GM19025 (cell line): ENCODE measurements at regions not wholly inside any gene's neighbourhood (a gene's known extent, or its start where the extent isn't known, plus 50 kb on each side); places are given as distances from the start of the nearest gene placed in this dataset.

Experiments used
- ATAC-seq: cut with Tn5 transposase; IDR thresholded peaks from one replicate; pipeline ENCODE4 v1.9.1; 2021; ENCODE audit warnings: mild to moderate bottlenecking, low read depth, moderate library complexity; ENCODE audit not compliant: unreplicated experiment

DNA sequence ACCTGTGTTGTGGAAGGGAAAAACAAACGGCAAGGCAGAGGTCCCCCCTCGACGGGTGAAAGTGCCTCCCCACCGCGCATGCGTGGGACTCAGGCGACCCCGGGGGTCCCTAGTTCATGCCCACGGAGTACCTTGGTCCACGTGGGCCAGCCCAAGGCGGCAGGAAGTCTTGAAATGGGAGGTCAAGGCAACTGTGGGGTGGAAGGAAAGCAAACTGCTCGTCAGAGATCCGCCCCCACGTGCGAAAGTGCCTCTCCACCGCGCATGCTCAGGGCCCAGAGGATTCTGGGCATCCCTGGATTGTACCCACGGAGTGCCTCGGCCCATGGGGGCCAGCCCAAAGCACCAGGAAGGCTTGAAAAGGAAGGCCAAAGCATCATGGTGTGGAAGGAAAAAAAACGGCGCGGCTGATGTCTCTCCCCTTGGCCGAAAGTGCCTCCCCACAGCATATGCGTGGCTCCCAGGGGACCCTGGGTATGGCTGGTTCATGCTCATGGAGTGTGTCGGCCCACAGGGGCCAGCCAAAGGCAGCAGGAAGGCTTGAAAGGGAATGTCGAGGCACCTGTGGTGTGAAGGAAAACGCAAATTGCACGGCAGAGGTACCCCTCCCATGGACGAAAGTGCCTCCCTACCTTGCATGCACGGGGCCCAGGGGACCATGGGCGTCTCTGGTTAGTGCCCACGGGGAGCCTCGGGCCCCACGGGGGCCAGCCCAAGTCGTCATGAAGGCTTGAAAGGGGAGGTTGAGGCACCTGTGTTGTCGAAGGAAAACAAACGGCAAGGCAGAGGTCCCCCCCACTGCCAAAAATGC is 369.7 kb downstream of the ALG10 start:
- no peak for ATAC-seq

DNA sequence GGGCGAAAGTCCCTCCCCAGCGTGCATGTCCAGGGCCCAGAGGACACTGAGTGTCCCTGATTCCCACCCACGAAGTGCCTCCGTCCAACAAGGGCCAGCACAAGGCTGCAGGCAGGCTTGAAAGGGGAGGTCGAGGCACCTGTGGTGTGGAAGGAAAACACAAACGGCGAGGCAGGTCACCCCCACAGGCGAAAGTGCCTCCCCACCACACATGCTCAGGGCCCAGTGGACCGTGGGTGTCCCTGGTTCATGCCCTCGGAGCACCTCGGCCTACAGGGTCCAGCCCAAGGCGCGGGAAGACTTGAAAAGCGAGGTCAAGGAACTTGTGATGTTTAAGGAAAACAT is 370.4 kb downstream of the ALG10 start:
- ATAC-seq, result no peak

DNA sequence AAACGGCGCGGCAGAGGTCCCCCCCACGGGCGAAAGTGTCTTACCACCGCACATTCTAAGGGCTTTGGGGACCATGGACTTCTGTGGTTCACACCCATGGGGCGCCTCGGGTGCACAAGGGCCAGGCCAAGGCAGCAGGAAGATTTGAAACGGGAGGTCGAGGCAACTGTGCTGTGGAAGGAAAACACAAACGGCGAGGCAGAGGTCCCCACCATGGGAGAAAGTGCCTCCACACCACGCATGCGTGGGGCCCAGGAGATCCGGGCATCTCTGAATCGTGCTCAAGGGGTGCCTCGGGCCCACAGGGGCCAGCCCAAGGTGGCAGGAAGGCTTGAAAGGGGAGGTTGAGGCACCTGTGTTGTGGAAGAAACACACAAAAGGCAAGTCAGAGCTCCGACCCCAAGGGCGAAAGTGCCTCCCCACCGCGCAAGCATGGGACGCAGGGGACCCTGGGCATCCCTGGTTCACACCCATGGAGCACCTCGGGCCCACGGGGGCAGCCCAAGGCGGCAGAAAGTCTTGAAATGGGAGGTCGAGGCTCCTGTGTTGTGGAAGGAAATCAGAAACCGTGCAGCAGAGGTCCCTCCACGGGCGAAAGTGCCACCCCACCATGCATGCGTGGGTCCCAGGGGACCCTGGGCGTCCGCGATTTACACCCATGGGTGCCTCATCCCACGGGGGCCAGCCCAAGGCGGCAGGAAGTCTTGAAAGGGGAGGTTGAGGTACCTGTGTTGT is 371.0 kb downstream of the ALG10 start:
- ATAC-seq, result no peak

DNA sequence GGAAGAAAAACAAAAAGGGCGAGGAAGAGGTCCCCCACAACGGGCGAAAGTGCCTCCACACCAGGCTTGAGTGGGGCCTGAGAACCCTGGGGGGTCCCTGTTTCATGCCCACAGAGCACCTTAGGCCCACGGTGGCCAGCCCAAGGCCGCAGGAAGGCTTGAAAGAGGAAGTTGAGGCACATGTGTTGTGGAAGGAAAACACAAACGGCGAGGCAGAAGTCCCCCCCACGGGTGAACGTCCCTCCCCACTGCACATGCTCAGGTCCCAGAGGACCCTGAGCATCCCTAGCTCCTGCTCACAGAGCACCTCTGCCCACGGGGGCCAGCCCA is 371.5 kb downstream of the ALG10 start:
- ATAC-seq, result no peak

DNA sequence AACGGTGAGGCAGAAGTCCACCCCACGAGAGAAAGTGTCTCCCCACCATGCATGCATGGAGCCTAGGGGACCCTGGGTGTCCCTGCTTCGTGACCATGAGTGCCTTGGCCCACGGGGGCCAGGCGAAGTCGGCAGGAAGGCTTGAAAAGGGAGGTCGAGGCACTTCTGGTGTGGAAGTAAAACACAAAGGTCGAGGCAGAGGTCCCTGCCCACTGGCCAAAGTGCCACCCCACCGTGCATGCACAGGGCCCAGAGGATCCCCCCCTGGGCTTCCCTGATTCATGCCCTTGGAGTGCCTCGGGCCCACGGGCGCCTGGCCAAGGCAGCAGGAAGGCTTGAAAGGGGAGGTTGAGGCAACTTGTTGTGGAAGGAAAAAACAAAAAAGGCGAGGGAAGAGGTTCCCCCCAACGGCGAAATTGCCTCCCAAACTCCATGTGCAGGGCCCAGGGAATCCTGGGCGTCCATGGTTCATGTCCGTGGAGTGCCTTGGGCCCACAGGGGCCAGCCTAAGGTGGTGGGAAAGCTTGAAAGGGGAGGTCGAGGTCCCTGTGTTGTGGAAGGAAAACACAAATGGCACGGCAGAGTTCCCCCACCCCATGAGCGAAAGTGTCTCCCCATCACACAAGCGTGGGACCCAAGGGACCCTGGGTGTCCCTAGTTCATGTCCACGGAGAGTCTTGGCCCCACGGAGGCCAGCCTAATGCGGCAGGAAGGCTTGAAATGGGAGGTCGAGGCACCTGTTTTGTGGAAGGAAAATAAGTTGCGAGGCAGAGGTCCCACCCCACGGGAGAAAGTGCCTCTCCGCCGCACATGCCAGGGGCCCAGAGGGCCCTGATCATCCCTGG is 372.1 kb downstream of the ALG10 start:
- ATAC-seq, result no peak

DNA sequence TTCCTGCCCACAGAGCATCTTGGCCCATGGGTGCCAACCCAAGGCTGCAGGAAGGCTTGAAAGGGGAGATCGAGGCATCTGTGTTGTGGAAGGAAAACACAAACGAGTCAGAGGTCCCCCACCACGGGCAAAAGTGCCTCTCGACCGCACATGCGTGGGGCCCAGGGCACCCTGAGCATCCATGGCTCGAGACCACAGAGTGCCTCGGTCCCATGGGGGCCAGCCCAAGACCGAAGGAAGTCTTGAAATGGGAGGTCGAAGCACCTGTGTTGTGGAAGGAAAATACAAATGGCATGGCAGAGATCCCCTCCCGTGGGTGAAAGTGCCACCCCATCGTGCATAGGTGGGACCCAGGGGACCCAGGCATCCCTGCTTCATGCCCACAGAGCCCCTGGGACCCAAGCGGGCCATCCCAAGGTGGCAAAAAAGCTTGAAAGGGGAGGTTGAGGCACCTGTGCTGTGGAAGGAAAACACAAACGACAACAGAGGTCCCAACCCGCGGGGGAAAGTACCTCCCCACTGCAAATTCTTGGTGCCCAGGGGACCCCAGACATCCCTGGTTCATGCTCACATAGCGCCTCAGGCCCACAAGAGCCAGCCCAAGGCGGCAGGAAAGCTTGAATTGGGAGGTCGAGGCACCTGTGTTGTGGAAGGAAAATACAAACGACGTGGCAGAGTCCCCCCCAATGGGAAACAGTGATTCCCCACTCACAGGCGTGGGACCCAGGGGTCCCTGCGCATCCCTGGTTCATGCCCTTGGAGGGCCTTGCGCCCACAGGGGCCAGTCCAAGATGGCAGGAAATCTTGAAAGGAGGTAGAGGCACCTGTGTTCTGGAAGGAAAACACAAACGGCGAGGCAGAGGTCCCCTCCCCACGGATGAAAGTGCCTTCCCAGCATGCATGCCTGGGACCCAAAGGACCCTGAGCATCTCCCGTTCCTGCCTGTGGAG is 373.0 kb downstream of the ALG10 start:
- no peak for ATAC-seq

DNA sequence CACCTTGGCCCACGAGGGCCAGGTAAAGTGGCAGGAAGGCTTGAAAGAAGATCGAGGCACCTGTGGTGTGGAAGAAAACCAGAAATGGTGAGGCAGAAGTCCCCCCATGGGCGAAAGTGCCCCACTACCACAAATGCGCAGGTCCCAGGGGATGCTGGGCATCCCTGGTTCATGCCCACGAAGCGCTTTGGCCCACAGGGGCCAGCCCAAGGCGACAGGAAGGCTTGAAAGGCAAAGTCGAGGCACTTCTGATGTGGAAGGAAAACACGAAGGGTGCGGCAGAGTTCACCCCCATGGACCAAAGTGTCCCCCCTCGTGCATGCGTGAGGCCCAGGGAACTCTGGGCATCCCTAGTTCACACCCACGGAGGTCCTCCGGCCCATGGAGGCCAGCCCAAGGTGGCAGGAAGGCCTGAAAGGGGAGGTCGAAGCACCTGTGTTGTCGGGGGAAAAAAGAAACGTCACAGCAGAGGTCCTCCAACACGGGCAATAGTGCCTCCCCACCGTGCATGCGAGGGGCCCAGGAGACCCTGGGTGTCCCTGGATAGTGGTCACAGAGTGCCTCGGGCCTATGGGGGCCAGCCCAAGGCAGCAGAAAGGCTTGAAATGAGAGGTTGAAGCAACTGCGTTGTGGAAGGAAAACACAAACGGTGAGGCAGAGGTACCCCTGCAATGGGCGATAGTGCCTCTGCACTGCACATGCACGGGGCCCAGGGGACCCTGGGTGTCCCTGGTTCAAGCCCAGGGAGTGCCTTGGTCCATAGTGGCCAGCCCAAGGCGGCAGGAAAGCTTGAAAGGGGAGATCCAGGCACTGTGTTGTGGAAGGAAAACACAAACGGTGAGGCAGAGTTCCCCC is 373.9 kb downstream of the ALG10 start:
- no peak for ATAC-seq

DNA sequence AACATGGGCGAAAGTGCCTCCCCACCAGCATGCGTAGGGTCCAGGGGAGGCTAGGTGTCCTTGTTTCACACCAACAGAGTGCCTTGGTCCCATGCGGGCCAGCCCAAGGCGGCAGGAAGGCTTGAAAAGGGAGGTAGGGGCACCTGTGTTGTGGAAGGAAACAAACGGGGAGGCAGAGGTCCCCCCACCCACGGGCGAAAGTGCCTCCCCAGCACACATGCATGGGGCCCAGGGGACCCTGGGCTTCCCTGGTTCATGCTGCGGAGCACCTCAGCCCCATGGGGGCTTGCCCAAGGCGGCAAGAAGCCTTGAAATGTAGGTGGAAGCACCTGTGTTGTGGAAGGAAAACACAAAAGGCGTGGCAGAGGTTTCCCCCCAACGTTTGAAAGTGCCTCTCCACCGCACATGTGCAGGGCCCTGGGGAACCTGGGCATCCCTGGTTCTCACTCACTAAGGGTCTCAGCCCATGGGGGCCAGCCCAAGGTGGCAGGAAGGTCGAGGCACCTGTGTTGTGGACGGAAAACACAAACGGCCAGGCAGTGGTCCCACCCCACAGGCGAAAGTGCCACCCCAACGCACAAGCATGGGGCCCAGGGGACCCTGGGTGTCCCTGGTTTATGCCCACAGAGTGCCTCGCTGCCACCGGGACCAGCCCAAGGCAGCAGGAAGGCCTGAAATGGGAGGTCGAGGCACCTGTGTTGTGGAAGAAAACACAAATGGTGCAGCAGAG is 374.7 kb downstream of the ALG10 start:
- ATAC-seq, result no peak

DNA sequence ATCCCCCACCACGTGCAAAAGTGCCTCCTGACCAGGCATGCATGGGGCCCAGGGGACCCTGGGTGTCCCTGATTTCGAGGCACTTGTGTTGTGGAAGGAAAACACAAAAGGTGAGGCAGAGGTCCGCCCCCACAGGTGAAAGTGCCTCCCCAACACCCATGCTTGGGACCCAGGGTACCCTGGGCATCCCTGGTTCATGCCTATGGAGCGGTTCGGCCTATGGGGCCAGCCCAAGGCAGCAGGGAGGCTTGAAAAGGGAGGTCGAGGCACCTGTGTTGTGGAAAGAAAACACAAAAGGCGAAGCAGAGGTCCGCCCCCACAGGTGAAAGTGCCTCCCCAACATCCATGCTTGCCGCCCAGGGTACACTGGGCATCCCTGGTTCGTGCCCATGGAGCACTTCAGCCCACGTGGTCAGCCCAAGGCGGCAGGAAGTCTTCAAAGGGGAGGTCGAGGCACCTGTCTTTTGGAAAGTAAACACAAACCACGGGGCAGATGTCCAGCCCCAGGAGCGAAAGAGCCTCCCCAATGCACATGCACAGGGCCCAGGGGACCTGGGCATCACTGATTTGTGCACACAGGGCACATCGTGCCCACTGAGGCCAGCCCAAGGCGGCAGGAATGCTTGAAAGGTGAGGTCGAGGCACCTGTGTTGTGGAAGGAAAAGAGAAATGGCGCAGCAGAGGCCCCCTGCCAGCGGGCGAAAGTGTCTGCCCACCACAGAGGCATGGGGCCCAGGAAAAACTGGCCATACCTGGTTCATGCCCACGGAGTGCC is 375.5 kb downstream of the ALG10 start:
- no peak for ATAC-seq

DNA sequence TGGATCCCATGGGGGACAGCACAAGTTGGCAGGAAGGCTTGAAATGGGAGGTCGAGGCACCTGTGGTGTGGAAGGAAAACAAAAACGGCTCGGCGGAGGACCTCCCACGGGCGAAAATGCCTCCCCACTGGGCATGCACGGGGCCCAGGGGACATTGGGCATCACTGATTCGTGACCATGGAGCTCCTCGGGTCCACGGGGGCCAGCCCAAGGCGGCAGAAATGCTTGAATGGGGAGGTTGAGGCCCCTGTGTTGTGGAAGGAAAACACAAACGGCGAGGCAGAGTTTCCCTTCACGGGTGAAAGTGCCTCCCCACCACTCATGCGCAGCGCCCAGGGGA is 376.0 kb downstream of the ALG10 start:
- no peak for ATAC-seq

DNA sequence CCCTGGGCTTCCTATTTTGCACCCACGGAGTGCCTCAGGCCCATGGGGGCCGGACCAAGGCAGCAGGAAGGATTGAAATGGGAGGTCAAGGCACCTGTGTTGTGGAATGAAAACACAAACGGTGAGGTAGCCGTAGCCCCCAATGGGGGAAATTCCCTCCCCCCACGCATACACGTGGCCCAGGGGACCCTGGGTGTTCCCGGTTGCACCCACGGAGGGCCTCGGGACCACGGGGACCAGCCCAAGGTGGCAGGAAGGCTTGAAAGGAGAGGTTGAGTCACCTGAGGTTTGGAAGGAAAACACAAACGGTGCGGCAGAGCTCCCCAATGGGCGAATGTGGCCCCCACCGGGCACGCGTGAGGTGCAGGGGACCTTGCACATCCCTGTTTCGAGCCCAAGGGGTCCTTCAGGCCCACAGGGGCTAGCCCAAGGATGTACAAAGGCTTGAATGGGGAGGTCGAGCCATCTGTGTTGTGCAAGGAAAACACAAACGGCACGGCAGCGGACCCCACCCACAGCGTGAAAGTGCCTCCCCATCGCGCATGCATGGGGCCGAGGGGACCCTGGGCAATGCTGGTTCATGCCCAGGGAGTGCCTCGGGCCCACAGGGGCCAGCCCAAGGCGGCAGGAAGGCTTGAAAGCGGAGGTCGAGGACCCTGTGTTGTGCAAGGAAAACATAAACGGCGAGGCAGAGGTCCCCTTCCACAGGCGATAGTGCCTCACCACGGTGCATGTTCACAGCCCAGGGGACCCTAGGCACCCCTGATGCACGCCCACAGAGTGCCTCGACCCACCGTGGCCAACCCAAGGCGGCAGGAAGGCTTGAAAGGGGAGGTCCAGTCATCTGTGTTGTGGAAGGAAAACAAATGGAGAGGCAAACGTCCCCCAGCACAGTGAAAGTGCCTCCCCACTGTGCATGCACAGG is 376.7 kb downstream of the ALG10 start:
- ATAC-seq, result no peak

DNA sequence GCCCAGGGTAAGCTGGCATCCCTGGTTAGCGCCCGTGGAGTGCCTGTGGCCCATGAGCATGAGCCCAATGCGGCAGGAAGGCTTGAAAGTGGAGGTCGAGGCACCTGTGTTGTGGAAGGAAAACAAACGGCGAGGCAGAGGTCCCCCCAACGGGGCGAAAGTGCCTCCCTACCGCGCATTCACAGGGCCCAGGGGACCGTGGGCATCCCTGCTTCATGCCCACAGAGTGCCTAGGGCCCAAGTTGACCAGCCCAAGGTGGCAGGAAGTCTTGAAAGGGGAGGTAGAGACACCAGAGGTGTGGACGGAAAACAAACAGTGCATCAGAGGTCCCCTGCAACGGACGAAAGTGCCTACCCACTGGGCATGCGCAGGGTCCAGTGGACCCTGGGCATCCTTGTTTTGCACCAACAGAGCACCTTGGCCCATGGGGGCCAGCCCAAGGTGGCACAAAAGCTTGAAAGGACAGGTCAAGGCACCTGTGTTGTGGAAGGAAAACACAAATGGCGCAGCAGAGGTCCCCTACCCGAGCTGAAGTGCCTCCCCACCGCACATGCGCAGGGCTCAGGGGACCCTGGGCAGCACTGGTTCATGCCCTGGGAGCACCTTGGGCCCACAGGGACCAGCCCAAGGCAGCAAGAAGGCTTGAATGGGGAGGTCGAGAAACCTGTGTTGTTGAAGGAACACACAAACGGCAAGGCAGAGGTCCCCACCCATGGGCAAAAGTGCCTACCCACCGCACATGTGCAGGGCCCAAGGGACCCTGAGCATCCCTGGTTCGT is 377.5 kb downstream of the ALG10 start:
- ATAC-seq, result no peak

DNA sequence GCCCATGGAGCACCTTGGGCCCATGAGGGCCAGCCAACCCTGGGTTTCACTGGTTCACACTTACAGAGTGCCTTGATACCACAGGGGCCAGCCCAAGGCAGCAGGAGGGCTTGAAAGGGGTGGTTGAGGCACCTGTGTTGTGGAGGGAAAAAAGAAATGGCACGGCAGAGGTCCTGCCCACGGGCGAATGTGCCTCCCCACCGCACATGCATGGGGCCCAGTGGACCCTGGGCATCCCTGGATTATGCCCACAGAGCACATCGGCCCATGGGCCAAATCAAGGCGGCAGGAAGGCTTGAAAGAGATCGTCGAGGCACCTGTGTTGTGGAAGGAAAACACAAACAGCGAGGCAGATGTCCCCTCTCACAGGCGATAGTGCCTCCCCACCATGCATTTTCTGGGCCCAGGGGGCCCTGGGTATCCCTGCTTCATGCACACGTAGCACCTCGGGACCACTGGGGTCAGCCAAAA is 378.1 kb downstream of the ALG10 start:
- no peak for ATAC-seq

DNA sequence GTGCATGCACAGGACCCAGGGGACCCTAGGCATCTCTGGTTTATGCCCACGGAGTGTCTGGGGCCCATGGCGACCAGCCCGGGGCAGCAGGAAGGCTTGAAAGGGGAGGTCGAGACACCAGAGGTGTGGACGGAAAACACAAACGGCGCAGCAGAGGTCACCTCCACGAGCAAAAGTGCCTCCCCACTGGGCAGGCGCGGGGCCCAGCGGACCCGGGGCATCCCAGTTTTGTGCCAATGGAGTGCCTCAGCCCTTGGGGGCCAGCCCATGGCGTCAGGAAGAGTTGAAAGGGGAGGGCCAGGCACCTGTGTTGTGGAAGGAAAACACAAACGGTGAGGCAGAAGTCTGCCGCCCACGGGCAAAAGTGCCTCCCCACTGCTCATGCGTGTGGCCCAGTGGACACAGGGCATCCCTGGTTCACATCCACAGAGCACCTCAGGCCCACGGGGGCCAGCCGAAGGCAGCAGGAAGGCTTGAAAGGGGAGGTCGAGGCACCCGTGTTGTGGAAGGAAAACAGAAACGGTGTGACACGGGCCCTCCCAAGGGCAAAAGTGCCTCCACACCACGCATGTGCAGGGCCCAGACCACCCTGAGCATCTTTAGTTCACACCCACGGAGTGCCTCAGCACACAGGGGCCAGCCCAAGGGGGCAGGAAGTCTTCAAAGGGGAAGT is 378.8 kb downstream of the ALG10 start:
- no peak for ATAC-seq

DNA sequence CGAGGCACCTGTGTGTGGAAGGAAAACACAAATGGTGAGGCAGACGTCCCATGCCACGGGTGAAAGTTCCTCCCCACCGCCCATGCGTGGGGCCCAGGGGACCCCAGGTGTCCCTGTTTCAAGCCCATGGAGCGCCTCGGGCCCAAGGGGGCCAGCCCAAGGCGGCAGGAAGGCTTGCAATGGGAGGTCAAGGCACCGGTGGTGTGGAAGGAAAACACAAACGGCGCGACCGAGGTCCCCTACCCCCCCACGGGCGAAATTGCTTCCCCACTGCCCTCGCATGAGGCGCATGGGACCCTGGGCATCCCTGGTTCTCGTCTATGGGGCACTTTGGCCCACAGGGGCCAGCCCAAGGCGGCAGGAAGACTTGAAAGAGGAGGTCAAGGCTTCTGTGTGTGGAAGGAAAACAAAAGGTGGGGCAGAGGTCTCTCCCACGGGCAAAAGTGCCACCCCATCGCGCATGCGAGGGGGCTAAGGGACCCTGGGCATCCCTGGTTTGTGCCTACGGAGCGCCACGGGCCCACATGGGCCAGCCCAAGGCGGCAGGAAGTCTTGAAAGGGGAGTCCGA is 379.4 kb downstream of the ALG10 start:
- no peak for ATAC-seq
